Mammary epithelial cell (primary cell): ENCODE measurements at regions not wholly inside any gene's neighbourhood (a gene's known extent, or its start where the extent isn't known, plus 50 kb on each side); places are given as distances from the start of the nearest gene placed in this dataset.

ENCODE experiments used
- CTCF ChIP-seq, 2 donors: IDR thresholded peaks in 1 of 2; conservative IDR thresholded peaks in 1 of 2; 2 replicates each; pipeline ENCODE4 v1.5.1; 2011 to 2012; ENCODE audit warnings: inconsistent platforms in 2 of 2, low read length in 2 of 2, mild to moderate bottlenecking in 2 of 2, control low read depth in 1 of 2, low read depth in 1 of 2; ENCODE audit not compliant: insufficient read depth in 1 of 2; ENCODE audit errors: extremely low read depth in 1 of 2
- EZH2 ChIP-seq: IDR thresholded peaks from 2 replicates; pipeline ENCODE4 v1.6.1; 2012; ENCODE audit warnings: low read length, inconsistent platforms, borderline replicate concordance

GRCh38 chr7:46133072-46133471 lies 212.0 kb upstream of the IGFBP3 start:
- no peak for TF ChIP-seq CTCF (conservative IDR thresholded peaks at IDR 0.05 in 1 of 2, IDR thresholded peaks at IDR 0.05 in 1 of 2; ENCODE audit: extremely low read depth in 1 of 2, insufficient read depth in 1 of 2, low read depth in 1 of 2, low read length in 2 of 2)
- no peak for TF ChIP-seq EZH2
